ENCODE measurements at regions not wholly inside any gene's neighbourhood (a gene's known extent, or its start where the extent isn't known, plus 50 kb on each side); places are given as distances from the start of the nearest gene placed in this dataset.
"Not testable (repeated sequence)": the region's sequence is repeated elsewhere in the genome, so short reads cannot be mapped to it uniquely, and the experiment has no call there.

DNA sequence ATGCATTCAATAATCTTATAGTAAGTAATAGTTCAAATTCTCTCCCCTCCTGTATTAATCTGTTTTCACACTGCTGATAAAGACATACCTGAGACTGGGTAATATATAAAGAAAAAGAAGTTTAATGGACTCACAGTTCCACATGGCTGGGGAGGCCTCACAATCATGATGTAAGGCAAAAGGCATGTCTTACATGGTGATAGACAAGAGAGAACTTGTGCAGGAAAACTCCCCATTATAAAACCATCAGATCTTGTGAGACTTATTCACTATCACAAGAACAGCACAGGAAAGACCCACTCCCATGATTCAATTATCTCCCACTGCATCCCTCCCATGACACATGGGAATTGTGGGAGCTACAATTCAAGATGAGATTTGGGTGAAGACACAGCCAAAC is 199.9 kb upstream of the PCSK5 start:
- TF ChIP-seq EP300, POLR2A (IDR thresholded peaks at IDR 0.05): not testable (repeated sequence)

Data from stomach (tissue), 4 donors.